ENCODE measurements at regions not wholly inside any gene's neighbourhood (a gene's known extent, or its start where the extent isn't known, plus 50 kb on each side); places are given as distances from the start of the nearest gene placed in this dataset.

- Mint-ChIP-seq H3K27ac (no peak overlapping the region), H3K36me3 (no peaks in the 10 kb centered on the region), H3K27me3 (no peaks in the 10 kb centered on the region), H3K4me1 (ENCODE audit: unreplicated experiment) (no peaks in the 10 kb centered on the region), H3K4me3 (no peak overlapping the region), H3K9me3 (no peaks in the 10 kb centered on the region)
- TF ChIP-seq, protein P1, sequence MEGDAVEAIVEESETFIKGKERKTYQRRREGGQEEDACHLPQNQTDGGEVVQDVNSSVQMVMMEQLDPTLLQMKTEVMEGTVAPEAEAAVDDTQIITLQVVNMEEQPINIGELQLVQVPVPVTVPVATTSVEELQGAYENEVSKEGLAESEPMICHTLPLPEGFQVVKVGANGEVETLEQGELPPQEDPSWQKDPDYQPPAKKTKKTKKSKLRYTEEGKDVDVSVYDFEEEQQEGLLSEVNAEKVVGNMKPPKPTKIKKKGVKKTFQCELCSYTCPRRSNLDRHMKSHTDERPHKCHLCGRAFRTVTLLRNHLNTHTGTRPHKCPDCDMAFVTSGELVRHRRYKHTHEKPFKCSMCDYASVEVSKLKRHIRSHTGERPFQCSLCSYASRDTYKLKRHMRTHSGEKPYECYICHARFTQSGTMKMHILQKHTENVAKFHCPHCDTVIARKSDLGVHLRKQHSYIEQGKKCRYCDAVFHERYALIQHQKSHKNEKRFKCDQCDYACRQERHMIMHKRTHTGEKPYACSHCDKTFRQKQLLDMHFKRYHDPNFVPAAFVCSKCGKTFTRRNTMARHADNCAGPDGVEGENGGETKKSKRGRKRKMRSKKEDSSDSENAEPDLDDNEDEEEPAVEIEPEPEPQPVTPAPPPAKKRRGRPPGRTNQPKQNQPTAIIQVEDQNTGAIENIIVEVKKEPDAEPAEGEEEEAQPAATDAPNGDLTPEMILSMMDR (conservative IDR thresholded peaks at IDR 0.05): no peak
- DNase-seq (ENCODE audit: extremely low spot score, unreplicated experiment): no peak
Observed at GRCh38 chr3:110804856-110805255, 266.8 kb upstream of the NECTIN3 start.

GRCh38 chr3:110806924-110807323 is 264.7 kb upstream of the NECTIN3 start:
- H3K9me3 Mint-ChIP-seq: no peaks in the 10 kb centered on the region
- H3K27me3 Mint-ChIP-seq: no peaks in the 10 kb centered on the region
- H3K36me3 Mint-ChIP-seq: no peaks in the 10 kb centered on the region
- H3K4me3 Mint-ChIP-seq: no peak overlapping the region
- TF ChIP-seq, protein P1 (conservative IDR thresholded peaks at IDR 0.05): no peak
- H3K27ac Mint-ChIP-seq: no peak overlapping the region
- H3K4me1 Mint-ChIP-seq (ENCODE audit: unreplicated experiment): no peaks in the 10 kb centered on the region
- no peak for DNase-seq (ENCODE audit: extremely low spot score, unreplicated experiment)

- Mint-ChIP-seq H3K4me3 (no peak overlapping the region), H3K27me3 (no peaks in the 10 kb centered on the region), H3K4me1 (ENCODE audit: unreplicated experiment) (no peaks in the 10 kb centered on the region), H3K36me3 (no peaks in the 10 kb centered on the region), H3K27ac (no peak overlapping the region), H3K9me3 (no peaks in the 10 kb centered on the region)
- TF ChIP-seq, protein P1 (conservative IDR thresholded peaks at IDR 0.05): no peak
- no peak for DNase-seq (ENCODE audit: extremely low spot score, unreplicated experiment)
Observed at GRCh38 chr3:110808630-110809029, 263.0 kb upstream of the NECTIN3 start.

DNA sequence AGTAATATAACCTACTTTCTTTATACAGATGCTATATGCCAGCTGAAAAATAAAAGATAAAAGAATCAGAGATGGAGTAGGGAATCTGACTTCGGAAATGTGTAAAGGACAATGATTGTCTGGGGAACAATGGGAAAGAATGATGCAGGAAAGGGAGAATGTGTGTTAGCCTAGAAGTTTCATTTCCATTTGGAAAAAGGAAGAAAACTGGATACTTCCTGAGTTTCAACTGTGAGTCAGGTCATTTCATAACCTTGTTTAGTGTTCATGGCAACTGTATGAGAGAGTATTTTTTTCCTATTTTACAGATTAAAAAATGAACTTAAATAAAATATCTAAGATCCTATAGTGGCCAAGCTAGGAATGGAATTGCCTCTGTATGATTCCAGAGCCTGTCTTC is 261.3 kb upstream of the NECTIN3 start:
- no peak for DNase-seq (ENCODE audit: extremely low spot score, unreplicated experiment)
- TF ChIP-seq, protein P1 (conservative IDR thresholded peaks at IDR 0.05): no peak
- Mint-ChIP-seq H3K4me3 (no peak overlapping the region), H3K9me3 (no peaks in the 10 kb centered on the region), H3K27ac (no peak overlapping the region), H3K36me3 (peaks cover 5% of the 10 kb centered on the region), H3K4me1 (ENCODE audit: unreplicated experiment) (peaks cover 6% of the 10 kb centered on the region), H3K27me3 (no peaks in the 10 kb centered on the region)

GRCh38 chr3:110811050-110811449 is 260.6 kb upstream of the NECTIN3 start:
- Mint-ChIP-seq H3K9me3 (no peaks in the 10 kb centered on the region), H3K27ac (no peak overlapping the region), H3K36me3 (peaks cover 5% of the 10 kb centered on the region), H3K4me3 (no peak overlapping the region), H3K27me3 (no peaks in the 10 kb centered on the region), H3K4me1 (ENCODE audit: unreplicated experiment) (peaks cover 6% of the 10 kb centered on the region)
- no peak for DNase-seq (ENCODE audit: extremely low spot score, unreplicated experiment)
- TF ChIP-seq, protein P1 (conservative IDR thresholded peaks at IDR 0.05): no peak

DNA sequence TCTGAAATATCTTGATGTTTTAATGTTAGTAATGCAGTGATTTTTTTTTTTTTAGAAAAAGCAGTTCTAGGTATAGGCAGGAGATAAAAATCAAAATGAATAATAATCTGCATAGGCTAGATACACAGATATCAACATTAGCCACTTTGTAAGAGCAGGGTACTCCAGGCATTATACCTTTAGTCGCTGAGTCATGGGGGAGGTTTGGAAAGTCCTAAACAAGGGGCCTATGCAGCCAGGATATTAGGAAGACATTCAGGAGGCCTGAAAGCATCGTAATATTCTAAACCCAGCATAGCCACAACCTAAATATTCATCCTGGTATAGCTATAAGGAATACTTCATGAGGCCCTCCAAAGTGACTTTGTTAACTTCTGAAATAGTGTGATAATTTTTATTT is 258.1 kb upstream of the NECTIN3 start:
- H3K4me3 Mint-ChIP-seq: no peak overlapping the region
- H3K9me3 Mint-ChIP-seq: no peaks in the 10 kb centered on the region
- no peak for DNase-seq (ENCODE audit: extremely low spot score, unreplicated experiment)
- peaks cover 6% of the 10 kb centered on the region for H3K4me1 Mint-ChIP-seq (ENCODE audit: unreplicated experiment)
- H3K36me3 Mint-ChIP-seq: peaks cover 5% of the 10 kb centered on the region
- H3K27me3 Mint-ChIP-seq: no peaks in the 10 kb centered on the region
- TF ChIP-seq, protein P1 (conservative IDR thresholded peaks at IDR 0.05): no peak
- no peak overlapping the region for H3K27ac Mint-ChIP-seq
